Spleen (tissue), 7 donors: ENCODE measurements at regions not wholly inside any gene's neighbourhood (a gene's known extent, or its start where the extent isn't known, plus 50 kb on each side); places are given as distances from the start of the nearest gene placed in this dataset.

Experiments
- POLR2AphosphoS5 ChIP-seq, 3 donors: sonication (generic); formaldehyde crosslinking; IDR thresholded peaks; one replicate each; pipeline ENCODE4 v1.5.1; 2017; ENCODE audit warnings: antibody characterized with exemption in 3 of 3
- TF ChIP-seq, protein P1 (sequence below), 11 experiments: fragments of 200-600 bp in 7 of 11; fragments of 450-650 bp in 4 of 11; sonication (generic) in 4 of 11; IDR thresholded peaks in 8 of 11; conservative IDR thresholded peaks in 3 of 11; 1 replicate in 7 of 11; 2 replicates in 4 of 11; pipeline versions ENCODE4 v1.4.0 to v1.8.0; 2016 to 2021; ENCODE audit warnings: antibody characterized with exemption in 11 of 11, inconsistent platforms in 4 of 11, mild to moderate bottlenecking in 1 of 11
- donor health status: DM: no; HTN: no; CAD: no; lungs with moderate emphysema.
- donor health status: DM: no; HTN: no; CAD: no.
- donor health status: DM: no; HTN: no; CAD: no.

DNA sequence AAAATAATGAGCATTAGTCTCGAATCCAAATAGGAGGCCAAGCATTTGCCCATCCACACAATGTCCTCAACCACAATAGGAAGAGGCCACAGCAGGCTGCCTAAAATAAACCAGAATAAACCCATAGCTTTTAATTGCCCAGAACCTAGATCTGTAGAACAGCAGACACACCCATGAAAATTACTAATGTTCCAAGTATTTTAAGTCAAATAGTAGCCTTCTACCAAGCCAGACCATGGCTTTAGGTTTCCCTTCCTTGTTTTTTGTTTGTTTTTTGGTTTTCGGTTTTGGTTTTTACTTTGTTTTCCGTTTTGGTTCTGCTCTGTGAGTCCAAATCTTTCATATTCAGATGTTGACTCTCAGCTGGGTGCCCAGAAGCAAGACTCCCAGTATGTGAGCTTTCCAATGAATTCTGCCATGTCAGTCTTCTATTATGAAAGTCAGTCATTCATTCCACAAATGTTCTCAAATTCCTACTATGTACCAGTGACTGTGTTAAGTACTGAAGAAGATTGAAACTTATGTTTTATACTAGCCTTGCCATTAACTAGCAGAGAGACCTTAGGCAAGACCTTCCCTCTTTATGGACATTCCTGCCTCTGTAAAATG lies 57.8 kb upstream of the BOC start:
- TF ChIP-seq, protein P1, sequence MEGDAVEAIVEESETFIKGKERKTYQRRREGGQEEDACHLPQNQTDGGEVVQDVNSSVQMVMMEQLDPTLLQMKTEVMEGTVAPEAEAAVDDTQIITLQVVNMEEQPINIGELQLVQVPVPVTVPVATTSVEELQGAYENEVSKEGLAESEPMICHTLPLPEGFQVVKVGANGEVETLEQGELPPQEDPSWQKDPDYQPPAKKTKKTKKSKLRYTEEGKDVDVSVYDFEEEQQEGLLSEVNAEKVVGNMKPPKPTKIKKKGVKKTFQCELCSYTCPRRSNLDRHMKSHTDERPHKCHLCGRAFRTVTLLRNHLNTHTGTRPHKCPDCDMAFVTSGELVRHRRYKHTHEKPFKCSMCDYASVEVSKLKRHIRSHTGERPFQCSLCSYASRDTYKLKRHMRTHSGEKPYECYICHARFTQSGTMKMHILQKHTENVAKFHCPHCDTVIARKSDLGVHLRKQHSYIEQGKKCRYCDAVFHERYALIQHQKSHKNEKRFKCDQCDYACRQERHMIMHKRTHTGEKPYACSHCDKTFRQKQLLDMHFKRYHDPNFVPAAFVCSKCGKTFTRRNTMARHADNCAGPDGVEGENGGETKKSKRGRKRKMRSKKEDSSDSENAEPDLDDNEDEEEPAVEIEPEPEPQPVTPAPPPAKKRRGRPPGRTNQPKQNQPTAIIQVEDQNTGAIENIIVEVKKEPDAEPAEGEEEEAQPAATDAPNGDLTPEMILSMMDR (IDR thresholded peaks at IDR 0.05 in 8 of 11, conservative IDR thresholded peaks at IDR 0.05 in 3 of 11) = no peak
- no peak for TF ChIP-seq POLR2AphosphoS5 (IDR thresholded peaks at IDR 0.05)
